ENCODE measurements at regions not wholly inside any gene's neighbourhood (a gene's known extent, or its start where the extent isn't known, plus 50 kb on each side); places are given as distances from the start of the nearest gene placed in this dataset.

DNA sequence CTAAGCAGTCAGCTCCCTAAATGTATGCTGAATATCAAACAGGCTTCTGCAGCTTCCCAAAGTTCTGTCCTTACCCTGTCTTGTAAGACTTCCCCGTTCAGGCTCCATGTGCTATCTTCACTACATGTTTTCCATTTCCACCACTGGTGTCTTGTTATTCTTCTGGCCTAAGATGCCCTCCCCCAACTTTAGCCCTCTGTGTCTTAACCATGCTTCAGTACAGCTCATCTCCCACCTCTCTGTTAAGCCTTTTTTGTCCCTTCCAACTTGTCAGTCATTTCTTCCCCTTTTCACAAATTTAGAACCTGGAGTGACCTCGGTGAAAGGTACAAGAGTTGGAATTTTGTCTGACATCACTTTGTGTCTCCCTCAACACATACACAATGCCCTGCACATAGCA lies 151.7 kb upstream of the TBL1XR1 start:
- no peak overlapping the region for H3K4me3 ChIP-seq
- H3K36me3 ChIP-seq = no peaks in the 10 kb centered on the region
- H3K27ac ChIP-seq = no peak overlapping the region
- peaks cover 20% of the 10 kb centered on the region for H3K4me1 ChIP-seq
- 82% methylated on average over 2 of the region's 2 CpGs for WGBS
- H3K9me3 ChIP-seq = no peaks in the 10 kb centered on the region
- TF ChIP-seq POLR2AphosphoS5 (IDR thresholded peaks at IDR 0.05) = no peak
- TF ChIP-seq, protein P1, sequence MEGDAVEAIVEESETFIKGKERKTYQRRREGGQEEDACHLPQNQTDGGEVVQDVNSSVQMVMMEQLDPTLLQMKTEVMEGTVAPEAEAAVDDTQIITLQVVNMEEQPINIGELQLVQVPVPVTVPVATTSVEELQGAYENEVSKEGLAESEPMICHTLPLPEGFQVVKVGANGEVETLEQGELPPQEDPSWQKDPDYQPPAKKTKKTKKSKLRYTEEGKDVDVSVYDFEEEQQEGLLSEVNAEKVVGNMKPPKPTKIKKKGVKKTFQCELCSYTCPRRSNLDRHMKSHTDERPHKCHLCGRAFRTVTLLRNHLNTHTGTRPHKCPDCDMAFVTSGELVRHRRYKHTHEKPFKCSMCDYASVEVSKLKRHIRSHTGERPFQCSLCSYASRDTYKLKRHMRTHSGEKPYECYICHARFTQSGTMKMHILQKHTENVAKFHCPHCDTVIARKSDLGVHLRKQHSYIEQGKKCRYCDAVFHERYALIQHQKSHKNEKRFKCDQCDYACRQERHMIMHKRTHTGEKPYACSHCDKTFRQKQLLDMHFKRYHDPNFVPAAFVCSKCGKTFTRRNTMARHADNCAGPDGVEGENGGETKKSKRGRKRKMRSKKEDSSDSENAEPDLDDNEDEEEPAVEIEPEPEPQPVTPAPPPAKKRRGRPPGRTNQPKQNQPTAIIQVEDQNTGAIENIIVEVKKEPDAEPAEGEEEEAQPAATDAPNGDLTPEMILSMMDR (IDR thresholded peaks at IDR 0.05) = no peak
- no peak for TF ChIP-seq POLR2A (IDR thresholded peaks at IDR 0.05)
- no peak for TF ChIP-seq EP300 (IDR thresholded peaks at IDR 0.05)
- no peaks in the 10 kb centered on the region for H3K27me3 ChIP-seq
- no peak for DNase-seq (ENCODE audit: low spot score in 2 of 2)

DNA sequence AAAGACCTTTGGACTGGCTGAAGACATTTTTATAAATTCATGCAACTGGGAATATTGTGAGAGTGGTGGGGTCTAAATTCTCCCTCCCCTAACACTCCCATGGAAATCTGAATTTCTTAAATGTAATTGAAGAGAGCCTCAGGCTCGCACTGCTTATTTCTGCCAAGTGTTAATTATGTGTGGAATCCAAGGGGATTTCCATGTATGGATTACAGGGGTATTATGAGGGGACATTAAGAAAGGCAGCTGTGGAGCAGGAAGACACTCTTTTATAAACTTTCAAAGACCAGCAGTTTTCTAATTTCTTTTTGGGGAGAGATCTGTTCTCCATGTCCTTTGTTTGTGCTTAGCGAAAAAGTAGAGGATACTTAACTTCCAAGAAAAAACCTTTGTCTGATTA lies 152.1 kb upstream of the TBL1XR1 start:
- DNase-seq (ENCODE audit: low spot score in 2 of 2) = no peak
- Histone ChIP-seq H3K4me1 (peaks cover 20% of the 10 kb centered on the region), H3K27ac (no peak overlapping the region), H3K4me3 (no peak overlapping the region), H3K36me3 (no peaks in the 10 kb centered on the region), H3K27me3 (no peaks in the 10 kb centered on the region), H3K9me3 (no peaks in the 10 kb centered on the region)
- TF ChIP-seq POLR2A (IDR thresholded peaks at IDR 0.05) = no peak
- TF ChIP-seq POLR2AphosphoS5 (IDR thresholded peaks at IDR 0.05) = no peak
- TF ChIP-seq EP300 (IDR thresholded peaks at IDR 0.05) = no peak
- TF ChIP-seq, protein P1 (IDR thresholded peaks at IDR 0.05) = no peak
- WGBS = 81% methylated on average over 2 of the region's 2 CpGs

DNA sequence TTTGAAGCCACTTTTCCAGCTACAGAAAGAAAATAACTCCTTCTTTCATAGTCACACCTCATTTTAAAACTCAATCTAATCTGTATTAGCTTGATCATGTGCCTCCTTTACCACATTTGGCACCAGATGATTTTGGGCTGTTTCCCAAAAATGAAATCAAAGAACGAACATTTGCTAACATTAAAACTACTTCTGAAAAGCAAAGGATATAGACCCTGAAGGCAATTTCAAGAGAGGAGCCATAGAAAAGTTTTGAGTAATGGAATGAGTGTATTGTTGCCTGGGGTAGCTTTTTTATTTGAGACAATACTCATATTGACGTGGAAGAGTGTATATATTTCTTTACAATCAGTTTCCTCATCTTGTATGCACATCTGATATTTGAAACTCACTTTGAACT lies 152.8 kb upstream of the TBL1XR1 start:
- Histone ChIP-seq H3K27ac (no peak overlapping the region), H3K4me1 (peaks cover 14% of the 10 kb centered on the region), H3K9me3 (no peaks in the 10 kb centered on the region), H3K36me3 (no peaks in the 10 kb centered on the region), H3K27me3 (no peaks in the 10 kb centered on the region), H3K4me3 (no peak overlapping the region)
- WGBS = 46% methylated on average over 2 of the region's 2 CpGs
- DNase-seq (ENCODE audit: low spot score in 2 of 2) = no peak
- TF ChIP-seq POLR2AphosphoS5 (IDR thresholded peaks at IDR 0.05) (no peak), POLR2A (IDR thresholded peaks at IDR 0.05) (no peak), EP300 (IDR thresholded peaks at IDR 0.05) (no peak)
- TF ChIP-seq, protein P1 (IDR thresholded peaks at IDR 0.05) = no peak

DNA sequence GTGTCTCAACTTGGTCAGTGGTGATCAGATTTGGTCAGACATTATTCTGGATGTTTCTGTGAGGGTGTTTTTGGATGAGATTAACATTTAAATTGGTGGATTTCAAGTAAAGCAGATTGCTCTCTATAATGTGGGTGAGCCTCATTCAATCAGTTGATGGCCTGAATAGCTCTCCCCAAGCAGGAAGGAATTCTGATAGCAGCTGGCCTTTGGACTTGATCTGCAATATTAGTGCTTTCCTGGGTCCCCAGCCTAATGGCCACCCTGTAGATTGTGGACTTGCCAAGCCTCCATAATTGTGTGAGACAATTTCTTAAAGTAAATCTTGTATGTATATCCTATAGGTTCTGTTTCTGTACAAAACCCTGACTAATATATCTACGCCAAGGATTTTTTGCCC lies 153.9 kb upstream of the TBL1XR1 start:
- no peak for DNase-seq (ENCODE audit: low spot score in 2 of 2)
- Histone ChIP-seq H3K4me3 (no peak overlapping the region), H3K27me3 (no peaks in the 10 kb centered on the region), H3K36me3 (no peaks in the 10 kb centered on the region), H3K27ac (no peak overlapping the region), H3K4me1 (peaks cover 3% of the 10 kb centered on the region), H3K9me3 (no peaks in the 10 kb centered on the region)
- TF ChIP-seq, protein P1 (IDR thresholded peaks at IDR 0.05) = no peak
- TF ChIP-seq POLR2AphosphoS5 (IDR thresholded peaks at IDR 0.05) (no peak), POLR2A (IDR thresholded peaks at IDR 0.05) (no peak), EP300 (IDR thresholded peaks at IDR 0.05) (no peak)
- whole genome bisulfite sequencing = 95% methylated on average over 1 of the region's 1 CpG

DNA sequence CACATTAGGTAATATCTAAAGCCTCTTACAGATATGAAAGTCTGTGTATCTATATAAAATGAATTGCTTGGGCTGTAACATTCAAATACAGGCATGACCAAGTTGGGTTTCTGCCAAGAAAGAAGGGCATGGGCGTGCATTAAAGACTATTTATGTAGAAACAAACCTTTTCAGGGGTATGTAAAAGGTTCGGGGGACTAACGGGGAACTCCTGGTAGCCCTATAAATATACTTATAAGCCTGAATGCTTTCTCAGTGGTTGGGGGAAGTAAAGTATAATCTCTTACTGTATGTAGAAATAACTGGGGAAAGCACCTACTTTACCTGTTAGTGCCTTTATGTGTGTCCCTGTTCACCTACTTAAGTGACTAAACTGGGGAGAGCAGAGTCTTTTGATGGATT lies 154.5 kb upstream of the TBL1XR1 start:
- Histone ChIP-seq H3K4me3 (no peak overlapping the region), H3K9me3 (no peaks in the 10 kb centered on the region), H3K27ac (no peak overlapping the region), H3K4me1 (peaks cover 3% of the 10 kb centered on the region), H3K36me3 (no peaks in the 10 kb centered on the region), H3K27me3 (no peaks in the 10 kb centered on the region)
- no peak for DNase-seq (ENCODE audit: low spot score in 2 of 2)
- TF ChIP-seq EP300 (IDR thresholded peaks at IDR 0.05) (no peak), POLR2AphosphoS5 (IDR thresholded peaks at IDR 0.05) (no peak), POLR2A (IDR thresholded peaks at IDR 0.05) (no peak)
- TF ChIP-seq, protein P1 (IDR thresholded peaks at IDR 0.05) = no peak
- 79% methylated on average over 3 of the region's 3 CpGs for WGBS
